Stimulated activated CD4-positive, alpha-beta T cell treated with anti-CD3 and anti-CD28 coated beads, Interleukin-1b, Interleukin-23, amount 100 ng/mL, for 24 hours (primary cell): ENCODE measurements at regions not wholly inside any gene's neighbourhood (a gene's known extent, or its start where the extent isn't known, plus 50 kb on each side); places are given as distances from the start of the nearest gene placed in this dataset.
"Not testable (repeated sequence)": the region's sequence is repeated elsewhere in the genome, so short reads cannot be mapped to it uniquely, and the experiment has no call there.

Experiments used
- DNase-seq, 4 experiments: peaks; one replicate each; pipeline ENCODE4 v3.0.0-alpha.2; 2020; ENCODE audit warnings: low read depth in 4 of 4, low spot score in 1 of 4

DNA sequence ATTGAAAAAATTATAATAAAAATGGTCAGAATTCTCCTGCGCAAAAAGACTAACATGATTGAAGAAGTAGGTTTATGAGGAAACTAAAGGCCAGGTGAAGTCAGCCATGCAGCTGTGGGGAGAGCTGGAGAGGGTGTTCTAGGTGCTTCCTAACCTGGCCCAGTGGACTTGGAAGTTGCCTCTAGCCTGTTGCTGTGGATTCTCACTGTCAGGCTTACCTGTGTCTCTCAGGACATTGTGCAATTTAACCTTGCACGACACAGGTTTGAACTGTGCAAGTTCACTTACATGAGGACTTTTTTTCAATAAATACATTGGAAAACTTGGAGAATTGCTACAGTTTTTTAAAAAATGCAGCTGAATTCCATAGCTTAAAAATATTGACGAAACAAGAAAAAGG, 266.4 kb downstream of the CXCL12 start:
- DNase-seq = no peak

DNA sequence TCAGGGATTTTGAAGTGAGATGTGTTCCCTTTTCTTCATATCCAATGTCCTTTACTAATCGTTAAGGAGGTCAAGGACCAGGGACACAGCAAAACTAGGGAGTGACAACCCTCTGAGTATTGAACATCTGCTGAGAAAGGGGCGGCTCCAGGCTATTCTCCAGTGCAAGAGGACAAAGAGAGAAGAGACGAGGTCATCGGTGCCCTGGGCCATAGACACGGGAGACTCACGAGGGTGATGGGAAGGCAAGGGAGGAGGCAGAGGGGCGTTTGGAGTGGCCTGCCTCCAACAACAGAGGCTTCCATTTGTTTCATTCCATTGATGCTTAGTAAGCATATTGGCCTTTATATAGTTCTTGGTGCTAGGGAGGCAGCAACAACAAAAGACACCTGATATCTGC, 268.4 kb downstream of the CXCL12 start:
- DNase-seq = no peak

DNA sequence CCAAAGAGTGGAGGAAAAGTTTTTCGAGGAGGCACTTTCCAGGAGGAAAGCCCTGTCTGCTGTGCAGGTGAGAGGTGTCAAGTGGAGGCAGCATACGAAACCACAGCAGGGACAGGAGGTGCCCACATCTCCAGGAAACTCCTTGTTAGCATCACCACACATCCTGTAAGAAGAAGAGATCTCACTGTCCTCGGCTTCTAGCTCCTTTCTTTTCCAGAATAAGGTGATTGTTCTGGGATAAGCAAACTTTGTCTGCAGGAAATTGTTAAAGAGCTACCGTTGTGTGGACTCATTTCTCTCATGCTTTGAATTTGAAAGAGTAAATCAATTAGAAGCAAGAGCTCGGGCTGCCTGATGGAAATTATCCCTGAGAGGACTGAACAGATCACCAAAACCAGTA, 269.4 kb downstream of the CXCL12 start:
- no peak for DNase-seq

DNA sequence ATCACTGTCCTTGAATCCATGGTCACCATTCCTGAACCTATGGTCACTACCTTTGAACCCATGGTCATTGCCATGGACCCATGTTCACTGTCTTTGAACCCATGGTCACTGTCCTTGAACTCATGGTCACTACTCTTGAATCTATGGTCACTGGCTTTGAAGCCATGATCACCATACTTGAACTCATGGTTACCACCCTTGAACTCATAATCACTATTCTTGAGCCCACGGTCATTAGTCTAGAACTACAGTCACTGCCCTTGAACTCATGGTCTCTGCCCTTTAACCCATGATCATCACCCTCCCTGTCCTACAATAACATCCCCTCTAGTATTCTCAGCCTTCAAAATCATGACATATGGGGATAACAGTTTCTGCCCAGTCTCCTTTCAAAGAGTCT, 270.5 kb downstream of the CXCL12 start:
- no peak for DNase-seq

DNA sequence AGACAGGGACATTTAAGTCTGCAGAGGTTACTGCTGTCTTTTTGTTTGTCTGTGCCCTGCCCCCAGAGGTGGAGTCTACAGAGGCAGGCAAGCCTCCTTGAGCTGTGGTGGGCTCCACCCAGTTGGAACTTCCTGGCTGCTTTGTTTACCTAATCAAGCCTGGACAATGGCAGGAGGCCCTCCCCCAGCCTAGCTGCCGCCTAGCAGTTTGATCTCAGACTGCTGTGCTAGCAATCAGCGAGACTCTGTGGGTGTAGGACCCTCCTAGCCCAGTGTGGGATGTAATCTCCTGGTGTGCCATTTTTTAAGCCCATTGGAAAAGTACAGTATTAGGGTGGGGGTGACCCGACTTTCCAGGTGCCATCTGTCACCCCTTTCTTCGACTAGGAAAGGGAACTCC, 272.6 kb downstream of the CXCL12 start:
- DNase-seq = not testable (repeated sequence)

DNA sequence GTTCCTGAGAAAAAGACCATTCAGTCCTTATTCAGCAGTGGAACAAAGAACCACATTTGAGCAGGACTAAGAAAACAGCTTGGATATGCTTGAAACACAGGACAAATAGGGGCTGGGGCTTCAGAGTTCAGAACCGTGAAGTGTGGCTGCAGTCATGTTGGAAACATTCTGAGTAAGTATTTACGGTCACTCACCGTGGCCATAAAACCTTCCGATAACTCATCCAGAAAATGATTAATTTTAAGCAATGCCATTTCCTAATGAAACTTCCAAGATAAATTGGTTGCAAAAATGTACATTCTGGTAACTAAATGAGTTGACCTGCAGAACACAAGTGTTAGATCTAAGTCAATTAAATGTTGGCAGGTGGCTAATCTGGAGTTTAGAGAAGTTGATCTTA, 279.2 kb downstream of the CXCL12 start:
- DNase-seq = no peak

DNA sequence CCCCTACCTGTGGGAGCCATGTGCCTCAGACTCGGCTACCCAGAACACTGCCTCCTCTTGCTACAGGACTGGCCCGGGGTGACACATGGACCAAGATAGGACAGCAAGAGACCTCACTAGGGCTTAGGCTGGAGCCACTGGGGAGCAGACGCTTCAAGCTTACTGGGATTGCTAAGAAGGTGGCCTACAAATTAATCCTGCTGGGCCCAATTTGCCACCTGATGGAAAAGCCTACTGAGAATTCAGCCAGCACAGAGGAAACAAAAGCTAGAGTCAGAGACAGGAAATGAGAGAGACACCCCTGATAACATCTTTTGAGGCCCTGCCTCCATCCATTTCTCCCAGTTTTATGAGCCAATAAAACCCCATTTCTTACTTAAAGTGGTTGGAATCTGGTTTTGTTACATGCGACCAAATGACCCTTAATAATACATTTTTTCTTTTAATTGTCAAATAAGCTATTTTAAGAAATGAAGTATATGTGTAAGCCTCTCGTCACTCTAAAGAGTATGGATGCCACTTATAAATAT, 282.1 kb downstream of the CXCL12 start:
- no peak for DNase-seq

DNA sequence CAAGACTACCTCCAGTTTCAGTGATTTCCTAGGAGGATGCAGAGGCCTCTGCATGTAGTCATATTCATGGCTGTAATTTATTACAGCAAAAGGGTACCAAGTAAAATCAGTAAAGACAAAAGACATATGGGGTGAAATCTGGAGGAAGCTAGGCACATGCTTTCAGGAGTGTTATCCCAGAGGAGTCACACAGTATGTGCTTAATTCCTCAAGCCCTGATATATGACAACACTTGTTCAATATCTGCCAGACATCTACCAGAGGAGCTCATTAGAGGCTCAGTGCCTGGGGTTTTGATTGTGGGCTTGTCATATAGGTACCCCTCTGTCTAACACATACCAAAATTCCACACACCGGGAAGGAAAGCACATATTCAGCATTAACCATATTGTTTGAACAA, 283.8 kb downstream of the CXCL12 start:
- DNase-seq = no peak

DNA sequence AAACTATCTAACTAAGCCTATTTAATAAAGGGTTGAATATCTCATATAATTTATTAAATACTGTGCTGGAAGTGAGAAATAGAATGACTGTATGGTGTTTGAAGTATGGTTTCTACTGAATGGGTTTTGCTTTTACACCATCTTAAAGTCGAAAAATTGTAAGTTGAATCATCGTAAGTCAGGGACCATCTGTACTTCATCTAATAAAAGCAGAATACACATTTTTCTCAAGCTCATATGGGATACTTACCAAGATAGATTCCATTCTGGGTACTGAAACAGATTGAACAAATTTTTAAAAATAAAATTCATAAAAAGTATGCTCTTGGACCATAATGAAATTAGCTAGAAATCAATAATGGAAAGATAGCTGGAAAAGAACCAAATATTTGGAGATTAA, 285.4 kb downstream of the CXCL12 start:
- no peak for DNase-seq

DNA sequence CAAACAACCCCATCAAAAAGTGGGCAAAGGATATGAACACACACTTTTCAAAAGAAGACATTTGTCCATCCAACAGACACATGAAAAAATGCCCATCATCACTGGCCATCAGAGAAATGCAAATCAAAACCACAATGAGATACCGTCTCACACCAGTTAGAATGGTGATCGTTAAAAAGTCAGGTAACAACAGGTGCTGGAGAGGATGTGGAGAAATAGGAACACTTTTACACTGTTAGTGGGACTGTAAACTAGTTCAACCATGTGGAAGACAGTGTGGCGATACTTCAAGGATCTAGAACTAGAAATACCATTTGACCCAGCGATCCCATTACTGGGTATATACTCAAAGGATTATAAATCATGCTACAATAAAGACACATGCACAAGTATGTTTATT, 288.7 kb downstream of the CXCL12 start:
- not testable (repeated sequence) for DNase-seq

DNA sequence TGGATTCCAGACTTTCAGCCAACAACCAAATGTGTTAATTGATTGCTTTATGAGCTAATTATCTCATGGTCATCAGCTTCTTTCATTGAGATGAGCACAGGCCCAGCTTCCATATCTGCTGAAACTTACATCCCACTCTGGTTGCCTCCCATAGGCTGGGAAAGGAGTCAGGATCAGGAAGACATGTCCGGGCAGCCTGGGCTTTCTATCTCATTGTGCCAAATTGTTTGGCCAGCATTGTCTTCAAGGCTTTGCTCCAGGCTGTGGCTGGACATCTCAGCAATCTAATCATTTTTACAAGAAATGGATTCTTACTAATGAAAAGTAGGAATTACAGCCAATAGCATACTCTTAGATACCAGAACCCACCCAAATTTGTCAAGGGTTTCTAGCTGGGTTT, 295.2 kb downstream of the CXCL12 start:
- no peak for DNase-seq

DNA sequence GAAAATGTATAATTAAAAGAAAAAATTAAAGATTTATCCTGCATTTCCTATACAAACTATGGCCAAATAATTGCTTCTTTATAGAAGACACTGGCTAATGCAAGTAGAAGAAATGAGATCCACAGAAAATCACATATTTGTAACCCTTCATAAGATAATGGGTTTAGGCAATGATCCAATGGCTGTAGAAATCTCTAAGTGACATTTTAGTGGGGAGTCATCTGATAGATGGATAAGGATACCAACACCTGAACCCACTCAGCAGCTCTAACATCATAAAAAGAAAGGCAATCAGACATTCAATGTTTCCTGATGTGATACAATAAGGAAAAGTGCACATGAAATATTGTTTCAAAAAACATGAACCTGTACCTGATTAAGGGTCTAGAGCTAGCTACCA, 297.5 kb downstream of the CXCL12 start:
- DNase-seq = no peak

DNA sequence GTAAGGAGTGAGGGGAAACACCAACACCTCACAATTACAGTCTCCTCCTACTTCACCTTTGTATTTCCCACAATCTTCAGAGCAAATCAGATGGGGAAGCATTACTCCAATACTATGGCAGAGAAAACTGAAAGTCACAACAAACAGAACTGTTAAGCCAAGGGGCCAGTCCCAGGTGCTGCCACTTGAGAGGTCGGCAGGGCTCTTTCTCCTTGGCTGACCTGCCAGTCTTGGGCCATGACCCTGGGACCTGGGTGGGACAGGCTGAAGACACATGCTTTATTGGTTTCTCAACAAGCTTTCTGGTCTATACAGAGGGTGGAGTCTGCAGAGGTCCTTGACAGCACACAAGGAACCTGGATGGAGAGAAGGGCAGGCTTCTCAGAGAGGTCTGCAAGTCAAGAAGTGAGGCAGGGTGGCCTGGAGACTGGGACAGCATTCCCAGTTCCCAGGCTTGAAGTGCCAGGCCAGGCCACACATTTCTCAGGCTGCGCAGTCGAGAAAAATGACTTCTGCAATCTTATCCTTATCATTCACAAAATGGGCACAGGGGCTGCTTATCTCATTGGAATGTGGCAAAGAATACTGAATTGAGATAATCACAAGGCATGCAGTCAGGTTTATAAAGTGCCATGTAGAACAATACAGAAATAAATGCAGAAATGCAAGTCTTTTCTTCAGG, 301.0 kb downstream of the CXCL12 start:
- DNase-seq = no peak

DNA sequence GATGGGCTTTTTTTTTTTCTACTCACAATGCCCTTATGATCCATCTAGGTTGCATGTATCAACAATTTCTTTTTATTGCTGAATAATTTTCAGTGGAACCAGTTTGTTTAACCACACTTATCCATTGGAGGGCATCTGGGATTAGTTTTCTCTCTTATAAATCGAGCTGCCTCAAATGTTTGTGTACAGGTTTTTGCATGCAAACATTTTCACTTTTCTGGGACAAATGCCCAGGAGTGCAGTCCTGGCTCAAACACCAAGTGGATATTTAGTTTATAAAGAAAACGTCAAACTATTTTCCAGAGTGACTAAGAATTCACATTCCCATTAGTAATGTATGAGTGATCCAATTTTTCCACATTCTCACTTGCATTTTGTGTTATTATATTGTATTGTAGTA, 313.4 kb downstream of the CXCL12 start:
- no peak for DNase-seq

DNA sequence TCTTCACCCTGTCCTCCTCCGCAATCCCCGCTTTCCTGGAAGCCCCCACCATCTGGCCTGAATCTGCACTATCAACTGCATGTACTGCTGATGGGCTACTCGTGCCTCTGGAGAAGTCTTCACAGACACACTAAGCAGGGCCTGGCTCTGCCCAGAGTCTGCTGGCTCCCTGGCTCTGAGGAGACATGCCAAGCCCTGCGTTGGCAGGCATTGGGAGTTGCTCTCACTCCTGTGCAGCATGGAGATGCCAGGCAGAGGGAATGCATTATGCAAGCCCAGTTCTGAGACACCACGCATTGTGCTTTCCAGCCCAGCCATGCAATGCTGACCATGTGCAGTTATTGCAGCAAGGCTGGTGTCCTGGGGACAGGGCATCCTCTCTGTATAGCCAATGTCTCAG, 314.6 kb downstream of the CXCL12 start:
- DNase-seq = no peak

DNA sequence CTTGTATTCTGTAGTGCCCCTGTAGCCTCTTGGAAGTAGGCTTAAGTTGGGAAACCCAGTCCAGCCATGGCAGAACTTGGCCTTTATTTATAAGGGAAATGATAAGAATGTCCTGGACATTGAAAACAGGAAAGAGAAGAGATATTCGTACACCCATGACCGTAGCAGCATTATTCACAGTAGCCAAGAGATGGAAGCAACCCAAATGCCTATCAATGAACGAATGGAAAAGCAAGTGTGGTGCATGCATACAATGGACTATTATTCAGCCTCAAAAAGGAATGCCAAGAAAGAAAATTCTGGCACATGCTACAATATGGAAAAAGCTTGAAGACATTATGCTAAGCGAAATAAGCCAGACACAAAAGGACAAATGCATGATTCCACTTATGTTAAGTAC, 315.3 kb downstream of the CXCL12 start:
- DNase-seq = no peak

DNA sequence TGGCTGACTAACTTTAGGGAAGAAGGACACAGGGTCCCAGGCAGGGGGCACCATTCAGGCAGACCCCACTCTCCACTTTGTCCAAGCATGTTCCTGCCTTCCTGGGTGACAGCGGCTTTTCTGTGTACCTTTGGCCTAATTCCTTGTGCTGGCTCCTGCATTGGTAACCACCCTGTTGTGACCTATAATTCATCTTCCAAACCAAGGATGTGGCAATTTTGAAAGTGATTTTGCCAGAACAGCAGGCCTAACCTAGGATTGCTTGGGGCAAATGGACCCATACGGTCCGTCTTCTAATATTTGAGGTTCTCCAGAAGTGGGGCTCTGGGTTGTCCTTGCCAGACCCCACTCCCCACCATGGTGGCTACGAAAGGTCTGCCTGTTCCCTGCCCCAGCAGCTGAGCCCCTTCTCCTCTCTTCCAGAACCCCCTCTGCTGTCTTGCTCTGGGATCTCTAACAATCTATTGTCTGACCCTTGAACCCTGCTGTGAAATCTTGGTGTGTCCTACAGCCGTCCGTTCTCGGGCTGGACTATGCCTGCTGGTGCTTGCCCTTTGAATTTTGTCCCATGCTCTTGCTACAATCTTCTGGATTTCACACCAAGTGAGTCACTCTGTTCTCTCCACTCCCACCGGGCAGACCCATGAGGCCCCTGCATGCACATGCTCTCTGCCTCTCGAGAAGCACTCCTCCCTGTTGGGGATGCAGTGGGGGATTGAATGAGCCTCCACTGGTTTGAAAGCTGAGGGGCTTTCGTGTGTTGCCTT, 316.0 kb downstream of the CXCL12 start:
- DNase-seq = no peak

DNA sequence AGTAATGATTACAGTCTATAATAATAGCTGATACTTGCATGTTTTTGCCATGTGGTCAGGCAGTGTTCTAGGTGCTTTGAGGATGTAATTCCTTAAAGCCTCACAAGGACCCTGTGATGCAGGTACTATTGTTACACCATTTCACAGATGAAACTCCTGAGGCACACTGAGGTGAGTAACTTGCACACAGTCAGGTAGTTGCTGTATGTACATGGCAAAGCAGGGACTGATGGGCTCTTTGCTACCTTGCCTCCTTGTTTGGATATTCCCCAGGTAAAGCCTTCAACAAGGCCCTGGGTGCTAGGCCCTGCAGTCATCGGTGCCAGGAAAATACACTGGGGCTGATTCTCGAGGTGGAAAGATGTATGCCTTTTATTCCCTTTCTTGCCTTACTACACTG, 317.5 kb downstream of the CXCL12 start:
- DNase-seq = no peak

DNA sequence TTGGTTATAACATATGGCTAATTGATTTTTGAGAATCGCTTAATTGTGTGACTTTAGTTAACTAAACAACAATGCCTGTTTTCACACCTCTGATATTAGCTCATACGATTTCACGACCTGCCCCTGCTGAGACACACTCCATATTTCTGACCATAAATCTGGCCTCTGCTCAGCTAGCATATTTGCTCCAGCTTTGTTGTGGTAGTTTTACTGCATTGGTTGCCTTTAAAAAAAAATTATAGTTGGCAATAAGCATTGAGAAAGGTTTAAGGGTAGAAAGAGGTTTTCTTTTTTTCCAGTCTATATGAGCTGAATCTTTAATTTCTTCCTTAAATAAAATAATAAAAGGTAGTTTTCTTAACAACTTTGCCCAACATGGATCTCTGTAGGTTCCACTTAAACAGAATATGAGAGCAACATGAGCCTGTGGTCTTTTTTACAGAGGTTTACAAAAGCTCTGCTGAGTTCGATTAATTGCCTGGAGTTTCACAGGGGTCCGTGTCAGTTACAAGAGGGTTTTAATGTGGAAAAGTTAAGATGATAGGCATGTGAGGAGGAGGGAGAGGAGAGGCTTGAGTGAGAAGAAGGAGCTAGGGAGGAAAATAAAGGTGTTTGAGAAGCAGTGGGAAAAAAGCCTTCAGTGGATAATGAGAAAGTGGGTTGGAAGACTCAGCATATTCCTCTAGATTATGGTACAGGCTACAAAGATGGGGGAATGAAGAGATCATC, 318.2 kb downstream of the CXCL12 start:
- no peak for DNase-seq

DNA sequence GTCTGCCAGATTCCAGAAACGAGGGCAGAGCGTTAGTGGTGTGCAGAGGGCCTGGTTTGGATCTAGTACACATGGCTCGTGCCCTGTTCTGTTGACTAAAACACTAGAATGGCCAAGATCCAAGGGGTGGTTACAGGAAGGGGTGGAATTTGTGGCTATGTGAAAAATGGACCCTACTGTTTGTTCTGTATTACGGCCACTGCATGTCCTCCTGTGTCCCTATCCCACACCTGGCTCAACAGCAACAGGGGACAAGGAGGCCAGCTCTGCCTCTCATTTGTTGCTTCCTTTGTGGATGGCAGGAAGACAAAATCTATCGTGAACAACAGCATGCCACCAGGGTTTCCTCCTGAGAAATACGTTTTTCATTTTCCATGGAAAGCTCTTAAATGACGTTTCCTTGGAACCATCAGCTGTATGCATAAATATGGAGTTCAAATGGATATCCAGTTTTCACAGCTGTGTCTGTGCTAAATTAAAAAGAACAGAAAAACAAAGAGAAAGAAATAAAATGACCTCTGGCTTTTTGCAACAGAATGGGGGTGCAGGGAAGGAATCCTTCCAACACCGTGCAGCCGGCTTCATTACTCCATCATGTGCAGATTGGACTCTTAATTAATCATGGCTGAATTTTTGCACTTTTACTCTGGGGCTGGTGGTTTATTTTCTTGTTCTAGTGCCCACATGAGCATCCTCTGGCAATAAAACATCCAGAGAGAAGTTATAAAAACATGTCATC, 318.9 kb downstream of the CXCL12 start:
- no peak for DNase-seq
